Stimulated activated CD4-positive, alpha-beta T cell treated with anti-CD3 and anti-CD28 coated beads, Interleukin-15, amount 100 ng/mL, for 48 hours (primary cell): ENCODE measurements at regions not wholly inside any gene's neighbourhood (a gene's known extent, or its start where the extent isn't known, plus 50 kb on each side); places are given as distances from the start of the nearest gene placed in this dataset.

Source experiments
- DNase-seq, 2 donors: peaks; one replicate each; pipeline ENCODE4 v3.0.0-alpha.2; 2020; ENCODE audit warnings: low read depth in 2 of 2

DNA sequence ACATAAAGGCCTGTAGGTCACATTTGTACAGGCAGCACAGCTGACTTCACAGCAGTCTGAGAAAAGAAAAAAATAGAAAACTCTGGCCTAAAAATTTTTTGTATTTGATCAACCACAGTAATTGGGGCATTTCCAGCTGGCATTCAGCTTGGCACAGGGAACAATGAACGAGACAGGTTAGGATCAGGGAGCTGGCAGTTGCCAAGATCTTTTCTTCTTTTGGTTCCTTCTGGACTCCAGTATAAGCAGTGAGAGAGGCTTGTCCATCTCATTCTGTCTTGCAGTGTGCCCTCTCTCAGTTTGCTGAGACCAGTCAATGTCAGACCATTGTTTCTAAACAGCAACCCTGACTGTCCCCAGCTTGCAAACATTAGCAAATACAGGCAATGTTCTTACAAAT, 601.1 kb downstream of the TLR4 start:
- DNase-seq: no peak

DNA sequence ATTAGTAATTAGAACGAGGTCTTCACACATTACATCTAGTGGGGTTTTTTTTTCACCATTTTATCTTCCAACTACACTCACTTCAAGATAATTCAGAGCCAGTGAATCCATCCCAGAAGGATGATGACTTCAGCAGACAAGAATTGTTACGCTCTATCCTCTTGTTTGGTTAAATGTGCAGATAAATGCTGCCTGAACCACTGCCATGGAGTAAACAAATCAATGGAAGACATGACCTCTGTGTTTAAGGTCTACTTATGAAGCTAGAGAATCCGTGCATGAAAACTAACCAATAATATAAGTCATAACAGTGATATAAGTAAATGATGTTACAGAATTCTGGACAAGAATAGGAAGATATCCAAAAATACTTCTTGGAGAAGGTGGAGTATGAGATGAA, 602.6 kb downstream of the TLR4 start:
- no peak for DNase-seq

DNA sequence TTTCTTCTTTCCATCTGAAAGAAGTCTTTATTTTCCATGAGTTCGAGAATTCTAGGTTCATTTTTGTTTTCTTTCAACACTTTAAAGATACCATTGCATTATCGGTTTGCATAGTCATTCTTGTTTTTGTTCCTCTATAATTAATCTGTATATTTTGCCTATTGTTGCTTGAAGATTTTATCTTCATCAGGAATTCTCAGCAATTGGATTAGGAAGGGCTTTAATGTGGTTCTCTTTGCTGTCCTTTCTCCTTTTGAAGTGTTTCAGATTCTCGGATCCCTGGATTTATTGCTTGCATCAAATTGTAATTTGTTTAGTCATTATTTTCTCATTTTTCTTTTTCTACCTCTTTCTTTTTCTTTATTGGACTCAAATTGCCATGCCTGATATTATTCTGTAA, 609.8 kb downstream of the TLR4 start:
- DNase-seq: no peak

DNA sequence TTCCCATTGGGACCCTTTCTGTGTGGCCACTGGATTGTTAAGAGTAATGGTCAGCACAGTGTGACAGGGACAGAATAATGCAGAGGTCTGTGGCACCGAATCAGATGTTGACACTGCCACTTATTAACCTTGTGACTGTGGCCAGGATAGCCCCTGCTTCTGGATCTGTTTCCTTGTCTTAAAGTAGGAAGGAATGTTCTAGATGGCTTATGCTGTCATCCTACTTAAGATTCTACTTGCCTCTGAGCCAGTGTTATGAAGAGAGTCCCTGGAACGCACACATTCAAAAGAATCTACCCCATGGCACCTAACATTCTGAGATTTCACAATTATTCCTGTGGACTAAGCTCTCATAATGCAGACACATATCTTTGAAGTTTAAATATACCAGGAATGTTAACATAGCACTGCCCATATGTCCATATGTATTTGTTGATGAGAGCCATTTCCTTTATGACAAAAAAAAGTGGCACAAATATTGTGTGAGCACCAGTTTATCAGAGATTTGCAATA, 612.7 kb downstream of the TLR4 start:
- no peak for DNase-seq

DNA sequence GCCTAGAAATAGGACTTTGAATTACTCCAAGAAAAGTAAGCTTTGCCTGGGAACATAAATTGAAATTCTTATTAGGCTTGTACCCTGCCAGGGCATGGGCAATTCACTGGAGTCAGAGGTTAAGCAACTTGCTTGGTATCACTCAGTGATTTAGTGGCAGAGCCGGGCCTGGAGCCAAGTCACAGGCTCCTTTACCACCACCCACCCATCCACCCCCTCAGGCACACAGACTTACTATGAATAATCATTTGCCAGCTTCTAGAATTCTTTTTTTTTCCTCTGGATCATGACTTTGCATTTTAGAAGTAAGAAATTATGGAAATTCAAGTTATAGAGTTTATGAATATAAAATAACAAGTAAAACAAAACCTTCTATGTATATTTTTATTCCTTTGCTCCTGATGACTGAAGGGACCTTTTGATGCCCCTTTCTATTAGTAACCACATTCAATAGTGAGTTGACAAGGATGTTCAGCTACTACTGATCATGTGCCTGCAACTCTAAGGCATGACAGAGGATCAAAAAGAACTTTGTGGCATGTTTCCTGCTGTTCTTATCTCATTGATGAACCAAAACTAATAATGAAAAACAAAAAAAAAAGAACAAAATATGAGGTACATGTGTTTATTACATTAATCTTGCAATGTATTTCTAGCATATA, 614.7 kb downstream of the TLR4 start:
- no peak for DNase-seq

DNA sequence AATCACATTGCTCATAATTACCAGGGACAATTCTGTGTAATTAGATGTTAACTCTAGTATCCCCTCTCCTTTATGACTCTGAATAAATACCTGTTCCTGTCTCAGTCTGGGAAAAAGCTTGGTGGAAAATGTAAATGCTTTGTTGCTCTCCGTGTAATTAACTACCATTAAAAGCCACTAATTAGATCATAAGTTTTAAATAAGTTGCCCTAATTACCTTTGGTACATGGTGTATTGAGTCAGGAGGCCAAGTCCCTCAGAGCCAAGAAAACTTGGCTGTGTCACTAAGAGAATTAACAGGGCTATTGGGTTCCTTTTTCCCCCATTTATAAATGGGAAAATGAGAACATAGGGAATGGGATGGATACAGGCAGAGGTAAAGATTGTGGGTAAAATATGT, 617.6 kb downstream of the TLR4 start:
- DNase-seq: no peak

DNA sequence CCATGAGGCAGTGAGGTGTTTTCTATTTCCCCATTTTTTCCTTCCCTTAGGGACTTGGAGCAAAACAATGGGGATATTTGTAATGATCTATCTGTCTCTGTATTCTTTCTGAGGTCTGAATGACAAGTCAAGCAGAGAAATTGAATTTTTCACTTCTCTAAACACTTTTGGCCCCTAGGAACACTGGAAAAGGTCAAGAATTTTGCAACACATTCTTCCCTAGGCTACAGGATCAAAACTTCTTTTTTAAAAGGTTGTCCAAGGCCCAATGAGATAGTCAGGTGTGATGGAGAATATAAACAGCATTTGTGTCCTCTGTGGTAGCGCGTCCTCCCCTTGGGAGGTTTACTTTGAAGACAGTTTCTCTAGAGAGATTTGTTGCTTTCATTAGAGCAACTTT, 620.5 kb downstream of the TLR4 start:
- no peak for DNase-seq

DNA sequence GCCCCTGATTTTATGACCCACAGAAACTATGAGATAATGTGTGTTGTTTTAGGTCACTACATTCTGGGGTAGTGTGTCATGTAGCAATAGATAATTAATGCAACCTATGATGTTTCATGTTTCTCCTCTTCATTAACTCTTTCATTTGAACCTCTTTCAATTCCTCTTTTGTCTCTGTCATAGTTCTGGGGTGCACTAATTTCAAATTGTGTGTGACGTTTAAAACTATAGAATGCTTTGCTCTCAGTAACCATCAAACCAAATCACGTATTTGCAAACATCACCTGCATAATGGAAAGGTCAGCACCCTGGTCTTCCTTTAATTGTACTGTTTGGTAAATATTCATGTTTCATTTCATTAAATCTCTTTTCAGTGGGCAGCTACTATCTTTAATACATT, 621.6 kb downstream of the TLR4 start:
- no peak for DNase-seq

DNA sequence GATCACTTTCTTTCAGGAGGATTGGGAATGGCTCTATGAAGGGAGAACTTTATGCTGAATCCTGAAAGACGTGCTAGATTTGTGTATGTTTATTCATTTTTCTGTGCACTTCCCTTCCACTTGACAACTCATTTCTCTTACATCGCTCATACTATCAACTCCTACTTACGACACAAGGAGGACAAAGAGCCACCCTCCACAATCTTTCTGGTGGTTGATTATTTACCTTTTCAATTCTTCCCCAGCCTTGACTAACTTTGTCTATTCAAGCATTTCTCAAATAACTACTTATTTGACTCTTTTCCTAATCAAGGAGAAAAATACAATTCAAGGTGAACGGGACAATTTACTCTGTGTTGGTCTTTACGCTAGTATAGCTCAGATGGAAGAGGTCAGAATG, 622.1 kb downstream of the TLR4 start:
- no peak for DNase-seq

DNA sequence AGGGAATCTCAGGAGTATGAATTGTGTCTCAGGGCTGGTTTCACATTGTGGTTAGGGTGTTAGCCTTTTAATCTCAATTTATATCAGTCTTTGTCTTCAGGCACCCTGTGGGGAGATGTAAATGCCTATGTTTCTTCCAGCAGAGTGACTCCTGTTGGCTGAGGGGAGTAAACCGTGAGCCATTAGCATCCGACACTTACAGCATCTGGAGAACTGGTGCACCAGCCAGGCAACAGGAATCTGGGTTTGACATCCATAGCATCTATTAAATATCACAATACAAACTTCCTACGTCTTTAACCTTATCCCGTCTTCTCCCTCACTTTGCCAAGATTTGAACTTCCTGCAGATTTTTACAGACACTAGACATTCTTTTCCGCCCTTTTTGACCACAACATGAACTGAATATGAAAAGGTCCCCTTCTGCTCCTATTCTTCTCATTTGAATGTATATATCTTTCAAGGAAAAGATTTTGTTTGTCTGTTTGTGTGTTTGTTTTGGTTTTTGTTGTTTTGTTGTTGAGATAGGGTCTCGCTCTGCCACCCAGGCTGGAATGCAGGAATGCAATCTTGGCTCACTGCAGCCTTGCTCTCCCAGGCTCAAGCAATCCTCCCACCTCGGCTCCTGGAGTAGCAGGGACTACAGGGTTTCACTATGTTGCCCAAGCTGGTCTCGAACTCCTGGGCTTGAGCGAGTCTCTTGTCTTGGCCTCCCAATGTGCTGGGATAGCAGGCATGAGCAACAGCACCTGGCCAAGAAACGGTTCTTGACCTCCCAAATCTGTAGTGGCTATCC, 626.2 kb downstream of the TLR4 start:
- no peak for DNase-seq

DNA sequence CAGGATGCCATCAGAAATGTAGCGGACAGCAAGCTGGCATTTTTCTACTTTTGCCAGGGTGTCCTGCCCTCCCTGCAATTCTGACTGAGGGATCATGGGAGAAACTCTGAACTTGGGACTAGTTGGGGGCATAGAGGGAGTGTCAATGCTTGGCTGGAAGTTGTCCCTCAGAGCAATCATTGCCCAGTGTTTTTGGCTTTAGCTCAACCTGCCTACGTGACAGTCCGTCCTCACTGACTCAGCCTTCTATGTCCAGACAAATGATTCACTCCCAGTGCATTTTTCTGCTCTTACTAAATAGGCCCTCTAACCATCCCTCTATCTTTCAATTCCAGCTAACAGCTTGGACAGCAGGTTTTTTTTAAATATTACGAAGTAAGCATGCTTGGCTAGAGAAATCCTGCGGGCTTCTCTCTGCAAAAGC, 627.4 kb downstream of the TLR4 start:
- DNase-seq: no peak

DNA sequence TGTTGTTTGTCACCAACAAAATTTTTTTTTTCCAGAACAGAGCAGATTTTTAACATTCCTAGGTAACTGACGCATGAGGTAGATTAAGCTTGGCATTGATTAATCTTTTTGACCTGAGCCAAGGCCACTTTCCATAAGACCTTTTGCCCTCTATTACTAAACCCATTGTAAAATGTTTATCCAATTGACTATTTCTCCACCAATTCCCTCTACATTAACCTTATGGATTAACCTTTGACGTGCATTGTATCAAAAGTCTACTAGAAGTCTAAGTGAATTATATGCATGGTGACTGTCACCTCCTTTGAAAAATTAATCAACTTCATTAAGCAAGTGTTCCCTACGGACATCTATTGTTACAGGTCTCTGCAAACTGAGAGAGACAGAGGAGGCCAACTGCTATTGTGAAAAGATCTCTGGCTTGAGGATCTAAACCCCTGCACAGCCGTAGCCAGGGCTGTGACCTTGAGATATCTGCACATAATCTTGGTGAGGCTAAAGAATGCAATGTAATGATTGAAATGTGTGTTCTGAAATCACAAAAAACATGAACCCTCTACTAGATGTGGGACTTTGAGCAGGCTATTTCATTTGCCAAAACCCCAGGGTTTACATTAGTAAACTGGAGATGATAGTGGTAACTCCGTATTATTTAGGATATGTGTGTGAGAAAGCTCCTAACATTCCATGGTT, 632.2 kb downstream of the TLR4 start:
- DNase-seq: no peak

DNA sequence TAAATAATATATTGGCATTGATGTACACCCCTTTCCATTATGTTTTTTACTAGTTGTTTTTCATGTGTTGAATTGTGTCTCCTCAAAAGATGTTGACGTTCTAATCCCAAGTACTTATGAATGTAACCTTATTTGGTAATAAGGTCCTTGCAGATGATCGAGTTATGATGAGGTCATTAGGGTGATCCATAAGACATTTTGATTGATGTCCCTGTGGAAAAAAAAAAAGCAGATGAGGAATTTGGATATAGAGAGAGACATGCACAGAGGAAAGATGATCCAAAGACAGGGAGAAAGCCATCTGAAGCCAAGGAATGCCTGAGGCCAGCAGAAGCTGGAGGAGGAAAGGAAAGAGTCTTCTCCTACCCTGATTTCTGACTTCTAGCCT, 632.7 kb downstream of the TLR4 start:
- DNase-seq: no peak

DNA sequence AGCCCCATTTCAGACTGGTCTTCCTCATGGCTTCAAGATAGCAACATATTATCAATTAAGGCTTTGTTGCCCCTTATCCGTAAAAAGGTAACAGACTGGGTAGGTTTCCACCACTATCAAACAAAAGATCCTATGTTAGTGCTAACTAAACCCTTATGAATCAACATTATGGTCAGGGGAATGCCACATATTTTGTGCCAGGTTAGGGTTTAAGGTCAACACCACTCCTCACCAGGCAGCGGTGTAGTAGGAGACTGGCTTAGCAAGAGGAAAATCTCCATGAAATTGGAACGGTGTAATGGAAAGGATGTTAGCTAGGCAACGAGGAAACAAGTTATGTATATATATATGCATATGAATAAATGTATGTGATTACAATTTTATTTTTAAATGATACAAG, 655.8 kb downstream of the TLR4 start:
- DNase-seq: no peak

DNA sequence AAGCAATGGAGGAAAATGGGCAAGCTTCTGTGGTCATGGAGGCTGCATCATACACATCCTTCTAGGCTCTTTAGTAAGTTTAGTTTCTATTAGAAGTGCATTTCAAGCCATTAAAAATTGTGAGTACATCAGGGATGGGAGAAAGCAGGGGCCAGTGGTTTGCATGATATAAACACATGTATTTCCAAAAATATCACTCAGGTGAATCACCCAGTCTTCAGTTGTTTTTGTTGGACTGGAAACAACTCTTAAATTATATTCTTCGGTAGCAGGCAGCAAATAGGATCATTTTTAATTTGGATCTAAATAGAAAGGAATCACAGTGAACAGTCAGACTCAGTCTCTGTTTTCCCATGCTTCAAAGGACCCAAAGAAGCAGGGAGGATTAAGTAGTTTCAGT, 657.9 kb downstream of the TLR4 start:
- DNase-seq: no peak

DNA sequence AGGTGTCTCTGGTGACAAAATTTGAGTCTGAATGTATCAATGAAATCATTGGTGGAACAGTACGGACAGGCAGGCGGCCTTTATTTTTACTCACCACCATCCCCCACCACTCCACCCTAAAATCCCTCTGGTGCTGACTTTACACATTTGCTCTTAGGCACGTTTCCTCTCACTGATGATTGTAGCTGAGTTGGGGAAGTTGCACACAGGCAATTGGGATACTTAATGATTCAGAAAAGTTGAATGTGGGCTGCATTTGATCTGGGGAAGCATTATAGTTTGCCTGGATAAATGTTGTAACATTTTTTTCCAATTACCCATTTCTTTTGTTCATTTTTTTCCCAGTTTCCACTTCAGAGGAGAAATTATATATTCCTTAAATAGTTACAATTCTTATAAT, 658.4 kb downstream of the TLR4 start:
- no peak for DNase-seq

DNA sequence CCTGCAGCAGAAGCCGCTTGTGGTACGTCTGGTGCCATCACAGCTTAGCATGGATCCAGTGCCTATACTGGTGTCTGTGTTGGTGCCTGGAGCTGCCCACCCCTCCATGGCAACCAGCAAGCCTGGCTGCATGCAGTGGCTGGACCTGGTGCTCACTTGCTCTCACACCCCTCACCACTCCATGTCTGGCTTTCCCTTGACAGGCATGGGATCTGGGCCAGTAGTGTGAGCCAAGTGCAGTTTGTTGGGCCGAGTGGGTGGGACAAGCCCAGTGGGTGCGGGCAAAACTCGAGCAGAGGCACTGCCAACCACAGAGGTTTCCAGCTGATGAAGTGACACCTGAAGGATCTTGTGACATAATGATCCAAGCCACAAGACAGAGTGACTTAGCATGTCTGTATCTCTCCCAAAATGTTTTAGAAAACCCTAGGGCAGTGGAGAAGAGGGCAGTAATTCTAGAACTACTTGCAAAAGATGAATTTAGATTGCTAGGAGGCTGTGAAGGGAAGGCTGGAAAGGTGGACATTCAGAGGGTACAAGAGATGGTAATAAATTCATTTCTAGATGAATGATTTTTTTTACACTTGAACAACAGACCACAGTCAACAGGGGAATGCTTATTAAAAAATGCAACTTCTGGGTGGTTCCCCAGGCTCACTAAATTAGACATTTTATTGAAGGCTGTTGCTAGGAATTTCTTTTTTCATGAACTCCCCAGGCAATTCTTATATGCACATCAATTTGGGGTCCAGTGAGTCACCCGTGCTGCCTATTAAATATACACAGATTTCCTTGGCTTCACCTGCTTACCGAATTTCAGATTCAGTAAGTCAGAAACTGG, 660.3 kb downstream of the TLR4 start:
- DNase-seq: no peak

DNA sequence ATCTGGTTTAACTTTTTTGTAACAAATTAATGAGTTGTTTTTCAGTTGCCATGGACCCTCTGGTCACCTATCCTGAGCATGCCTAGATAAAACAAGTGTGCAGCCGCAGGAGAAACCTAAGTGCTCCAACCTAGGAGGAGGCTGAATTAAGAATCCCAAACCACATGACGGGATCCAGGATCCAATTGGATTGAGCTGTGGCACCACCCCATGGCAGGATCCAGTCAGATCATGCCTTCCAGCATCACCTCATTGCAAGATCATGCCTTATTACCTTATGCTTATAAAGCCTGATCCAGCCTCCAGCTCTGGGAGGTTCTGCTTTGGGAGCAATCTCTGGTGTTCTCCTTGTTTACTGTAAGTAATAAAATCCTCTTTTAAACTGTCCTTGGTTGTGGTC, 662.0 kb downstream of the TLR4 start:
- DNase-seq: no peak

DNA sequence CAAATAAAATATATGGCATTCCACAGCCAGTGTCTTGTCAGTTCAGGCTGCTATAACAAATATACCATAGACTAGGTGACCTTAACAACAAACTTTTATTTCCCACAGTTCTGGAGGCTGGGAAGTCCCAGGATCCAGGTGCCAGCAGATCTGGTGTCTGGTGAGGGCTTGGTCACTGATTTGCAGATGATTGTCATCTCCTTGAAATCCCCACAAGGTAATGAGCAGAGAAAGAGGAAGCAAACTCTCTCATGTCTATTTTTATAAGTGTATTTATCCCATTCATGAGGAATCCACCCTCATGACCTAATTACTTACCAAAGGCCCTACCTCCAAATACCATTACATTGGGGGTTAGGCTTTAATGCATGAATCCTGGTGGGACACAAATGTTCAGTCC, 663.2 kb downstream of the TLR4 start:
- DNase-seq: no peak

DNA sequence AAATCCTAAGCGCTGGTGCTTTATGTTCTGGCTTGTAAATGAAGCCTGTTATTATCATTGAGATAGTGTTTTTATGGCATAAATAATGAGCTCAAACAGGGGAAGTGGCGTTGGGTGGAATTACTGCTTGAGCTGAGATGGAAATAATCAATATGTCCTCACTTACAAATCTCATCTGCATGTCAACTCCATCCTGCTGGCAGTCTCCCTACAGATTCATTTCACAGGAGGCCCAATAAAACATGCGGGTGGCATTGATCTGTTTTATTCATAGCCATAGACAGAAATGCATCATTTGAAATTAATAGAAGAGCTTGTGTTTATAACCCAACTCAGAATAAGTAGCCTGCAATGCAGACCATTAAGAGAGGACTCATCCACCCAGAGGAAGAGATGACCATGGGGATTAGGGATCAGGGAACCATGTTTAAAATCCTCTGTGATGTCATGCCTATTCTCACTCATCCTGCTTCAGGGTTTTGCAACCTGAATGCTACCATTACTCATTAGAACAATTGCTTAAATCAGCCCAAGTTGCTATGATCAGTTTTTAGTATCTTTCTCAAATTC, 680.4 kb downstream of the TLR4 start:
- no peak for DNase-seq

DNA sequence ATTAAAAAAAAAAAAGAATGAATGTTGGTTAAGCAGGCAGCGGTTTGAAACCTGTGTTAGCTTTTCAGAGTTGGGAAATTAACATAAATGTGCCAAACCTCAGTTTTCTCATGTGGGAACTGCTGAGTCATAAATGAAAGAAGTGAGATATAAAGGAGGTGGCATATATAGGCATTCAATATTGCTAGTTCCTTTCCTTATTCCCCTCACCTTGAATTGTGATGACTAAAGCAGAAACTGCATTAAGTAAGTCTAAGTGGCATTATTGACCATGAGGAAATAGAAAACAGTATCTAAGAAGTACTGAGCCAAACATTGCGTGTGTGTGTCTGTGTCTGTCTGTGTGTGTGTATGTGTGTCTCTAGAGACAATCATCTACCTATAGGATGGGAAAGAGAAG, 691.2 kb downstream of the TLR4 start:
- no peak for DNase-seq

DNA sequence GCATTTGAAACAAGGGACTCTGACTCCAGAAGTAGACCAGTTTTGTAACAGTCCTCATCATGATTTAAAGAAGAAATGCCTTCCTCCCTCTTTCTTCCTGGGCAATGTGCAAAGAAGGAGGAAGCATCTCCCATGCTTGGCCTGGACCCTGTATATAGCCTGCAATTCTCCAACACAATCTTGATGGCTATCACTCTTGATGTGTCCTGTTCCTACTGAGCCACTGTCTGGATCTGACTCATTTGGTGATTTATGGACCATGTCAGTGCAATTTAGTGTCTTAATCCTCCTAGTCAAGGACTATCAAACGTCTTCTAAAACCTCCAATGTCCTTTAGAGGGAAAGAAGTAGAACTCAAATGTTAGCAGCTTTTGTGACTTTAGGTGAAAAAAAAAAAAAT, 697.3 kb downstream of the TLR4 start:
- no peak for DNase-seq
